Caco-2 (cell line): ENCODE measurements at regions not wholly inside any gene's neighbourhood (a gene's known extent, or its start where the extent isn't known, plus 50 kb on each side); places are given as distances from the start of the nearest gene placed in this dataset.

Source experiments
- BruUV-seq: library from RNA; stranded (reverse); fragments of 400-500 nt; replicated peaks from 2 replicates; lab custom pipeline; 2021; lab: Mats Ljungman, UMichigan
- CTCF ChIA-PET: fragments of 300-600 bp; sonication (Branson Sonifier 250); formaldehyde crosslinking; loops from one replicate; lab custom pipeline; 2022; ENCODE audit warnings: antibody characterized with exemption; lab: Charles Lee
- POLR2A ChIA-PET: fragments of 300-600 bp; sonication (Branson Sonifier 250); formaldehyde crosslinking; loops from one replicate; lab custom pipeline; 2022; ENCODE audit warnings: antibody characterized with exemption; lab: Charles Lee
- DNase-seq, 2 experiments: peaks; one replicate each; pipeline versions ENCODE4 v3.0.0 to v3.0.0-alpha.2; 2020 to 2022
- H3K27me3 ChIP-seq: replicated peaks from 2 replicates; pipeline ENCODE4 v1.6.0; 2011; ENCODE audit warnings: low read length; ENCODE audit not compliant: control insufficient read depth, insufficient read depth
- H3K36me3 ChIP-seq: 2 replicates; pipeline ENCODE4 v1.5.1; 2011; ENCODE audit warnings: low read length; ENCODE audit not compliant: control insufficient read depth, insufficient read depth
- H3K4me1 ChIP-seq: fragments of 250-450 bp; sonication (Bioruptor Pico); 2 replicates; pipeline ENCODE4 v1.5.1; 2020; ENCODE audit warnings: mild to moderate bottlenecking
- H3K4me3 ChIP-seq: 2 replicates; pipeline ENCODE4 v1.5.1; 2011; ENCODE audit warnings: low read depth, mild to moderate bottlenecking, control low read depth, low read length
- H3K9me3 ChIP-seq: fragments of 250-450 bp; sonication (Bioruptor Pico); 2 replicates; pipeline ENCODE4 v1.5.1; 2020; ENCODE audit warnings: mild to moderate bottlenecking, moderate library complexity
- H3K27ac Mint-ChIP-seq: one replicate; pipeline ENCODE4 v1.8.0; 2022; ENCODE audit warnings: mixed read lengths; ENCODE audit not compliant: unreplicated experiment
- H3K27me3 Mint-ChIP-seq: one replicate; pipeline ENCODE4 v1.8.0; 2022; ENCODE audit warnings: mixed read lengths; ENCODE audit not compliant: insufficient read depth, unreplicated experiment
- H3K36me3 Mint-ChIP-seq: one replicate; pipeline ENCODE4 v1.8.0; 2022; ENCODE audit warnings: mild to moderate bottlenecking, mixed read lengths; ENCODE audit not compliant: insufficient read depth, unreplicated experiment
- H3K4me1 Mint-ChIP-seq: one replicate; pipeline ENCODE4 v1.8.0; 2022; ENCODE audit warnings: low read depth, mixed read lengths; ENCODE audit not compliant: unreplicated experiment
- H3K4me3 Mint-ChIP-seq: one replicate; pipeline ENCODE4 v1.8.0; 2022; ENCODE audit warnings: mild to moderate bottlenecking, moderate library complexity, mixed read lengths; ENCODE audit not compliant: unreplicated experiment
- H3K9me3 Mint-ChIP-seq: one replicate; pipeline ENCODE4 v1.8.0; 2022; ENCODE audit warnings: mixed read lengths; ENCODE audit not compliant: unreplicated experiment
- intact Hi-C: fragments of 100-400 bp; cut with micrococcal nuclease; formaldehyde crosslinking; loops from one replicate; pipeline ENCODE4 v1.10.0; 2022; ENCODE audit not compliant: unreplicated experiment
- TF ChIP-seq, protein P1 (sequence below), 2 experiments: fragments of 200-600 bp in 1 of 2; IDR thresholded peaks; 1 replicate in 1 of 2; 2 replicates in 1 of 2; pipeline versions ENCODE4 v1.5.1 to v1.8.0; 2011 to 2022; ENCODE audit warnings: antibody characterized with exemption in 1 of 2, control low read depth in 1 of 2, inconsistent platforms in 1 of 2, low read depth in 1 of 2, low read length in 1 of 2, mild to moderate bottlenecking in 1 of 2, moderate library complexity in 1 of 2; ENCODE audit not compliant: insufficient read depth in 1 of 2, severe bottlenecking in 1 of 2, unreplicated experiment in 1 of 2

DNA sequence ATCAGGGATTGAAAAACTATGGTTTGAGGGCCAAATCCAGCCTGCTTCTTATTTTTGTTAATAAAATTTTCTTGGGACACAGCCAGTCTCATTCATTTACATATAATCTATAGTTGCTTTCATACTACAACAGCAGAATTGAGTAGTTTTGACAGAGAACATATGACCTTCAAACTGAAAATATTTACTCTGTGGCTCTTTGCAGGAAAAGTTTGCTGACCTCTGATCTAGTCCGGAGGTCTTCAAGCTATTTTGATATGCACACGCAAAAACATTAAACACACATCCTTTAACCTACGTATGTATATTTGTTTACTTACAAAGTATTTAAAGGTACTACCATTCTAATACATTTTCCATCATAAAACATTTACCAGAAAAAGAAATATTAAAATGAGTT lies 76.5 kb upstream of the LARGE1 start:
- ChIA-PET POLR2A (no interaction called here), CTCF (no interaction called here)
- Histone ChIP-seq H3K9me3 (peaks cover 11% of the 10 kb centered on the region; the same call in 1 of the 2 replicates), H3K27me3 (no peaks in the 10 kb centered on the region), H3K36me3 (no peaks in the 10 kb centered on the region), H3K4me3 (no peak overlapping the region), H3K4me1 (no peaks in the 10 kb centered on the region)
- TF ChIP-seq, protein P1, sequence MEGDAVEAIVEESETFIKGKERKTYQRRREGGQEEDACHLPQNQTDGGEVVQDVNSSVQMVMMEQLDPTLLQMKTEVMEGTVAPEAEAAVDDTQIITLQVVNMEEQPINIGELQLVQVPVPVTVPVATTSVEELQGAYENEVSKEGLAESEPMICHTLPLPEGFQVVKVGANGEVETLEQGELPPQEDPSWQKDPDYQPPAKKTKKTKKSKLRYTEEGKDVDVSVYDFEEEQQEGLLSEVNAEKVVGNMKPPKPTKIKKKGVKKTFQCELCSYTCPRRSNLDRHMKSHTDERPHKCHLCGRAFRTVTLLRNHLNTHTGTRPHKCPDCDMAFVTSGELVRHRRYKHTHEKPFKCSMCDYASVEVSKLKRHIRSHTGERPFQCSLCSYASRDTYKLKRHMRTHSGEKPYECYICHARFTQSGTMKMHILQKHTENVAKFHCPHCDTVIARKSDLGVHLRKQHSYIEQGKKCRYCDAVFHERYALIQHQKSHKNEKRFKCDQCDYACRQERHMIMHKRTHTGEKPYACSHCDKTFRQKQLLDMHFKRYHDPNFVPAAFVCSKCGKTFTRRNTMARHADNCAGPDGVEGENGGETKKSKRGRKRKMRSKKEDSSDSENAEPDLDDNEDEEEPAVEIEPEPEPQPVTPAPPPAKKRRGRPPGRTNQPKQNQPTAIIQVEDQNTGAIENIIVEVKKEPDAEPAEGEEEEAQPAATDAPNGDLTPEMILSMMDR (IDR thresholded peaks at IDR 0.05; ENCODE audit: insufficient read depth in 1 of 2, low read depth in 1 of 2, low read length in 1 of 2, severe bottlenecking in 1 of 2, unreplicated experiment in 1 of 2): no peak
- no peaks in the 10 kb centered on the region for H3K36me3 Mint-ChIP-seq
- no peaks in the 10 kb centered on the region for H3K4me1 Mint-ChIP-seq
- H3K27me3 Mint-ChIP-seq: no peaks in the 10 kb centered on the region
- intact Hi-C loops: no loop called here
- H3K27ac Mint-ChIP-seq: no peak overlapping the region
- BruUV-seq: no TSS peak
- H3K9me3 Mint-ChIP-seq: peaks cover 21% of the 10 kb centered on the region
- DNase-seq: no peak
- no peak overlapping the region for H3K4me3 Mint-ChIP-seq

DNA sequence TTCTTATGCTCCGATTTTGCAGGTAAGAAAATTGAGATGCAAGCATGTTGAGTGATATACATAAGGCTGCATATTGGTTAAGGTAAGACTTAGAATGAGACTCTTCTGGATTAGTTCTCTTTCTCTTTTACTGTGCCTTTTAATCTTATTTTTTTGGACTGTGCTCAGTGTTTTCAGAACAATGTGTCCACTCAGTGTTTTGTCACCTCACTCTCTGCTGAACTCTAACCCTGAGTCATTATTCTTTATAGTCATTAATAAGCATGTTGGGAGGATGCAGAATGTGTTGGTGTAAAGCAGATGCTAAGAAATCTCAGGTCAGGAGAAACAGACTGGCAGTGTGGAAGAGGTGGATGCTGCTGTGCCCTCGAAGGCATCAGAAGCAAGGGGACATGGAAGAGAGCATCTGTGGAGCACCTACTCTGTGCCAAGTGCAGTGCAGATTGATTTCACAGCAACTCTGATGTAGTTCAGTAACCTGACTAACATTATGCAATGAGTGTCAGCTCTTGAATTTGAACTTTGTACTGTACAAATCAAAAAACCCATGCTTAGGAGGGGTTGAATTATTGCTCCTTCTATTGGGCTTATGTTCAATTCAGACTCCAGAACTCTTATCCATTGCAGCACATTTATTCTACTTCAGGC lies 80.7 kb upstream of the LARGE1 start:
- H3K9me3 ChIP-seq: peaks cover 11% of the 10 kb centered on the region; the same call in 1 of the 2 replicates
- no peak overlapping the region for H3K4me3 Mint-ChIP-seq
- DNase-seq: no peak
- no peaks in the 10 kb centered on the region for H3K36me3 ChIP-seq
- H3K9me3 Mint-ChIP-seq: peaks cover 36% of the 10 kb centered on the region
- no peak overlapping the region for H3K27ac Mint-ChIP-seq
- TF ChIP-seq, protein P1 (IDR thresholded peaks at IDR 0.05; ENCODE audit: insufficient read depth in 1 of 2, low read depth in 1 of 2, low read length in 1 of 2, severe bottlenecking in 1 of 2, unreplicated experiment in 1 of 2): no peak
- ChIA-PET POLR2A (no interaction called here), CTCF (no interaction called here)
- H3K4me1 ChIP-seq: no peaks in the 10 kb centered on the region
- intact Hi-C loops: no loop called here
- H3K4me3 ChIP-seq: no peak overlapping the region
- BruUV-seq: no TSS peak
- H3K27me3 Mint-ChIP-seq: no peaks in the 10 kb centered on the region
- H3K36me3 Mint-ChIP-seq: no peaks in the 10 kb centered on the region
- no peaks in the 10 kb centered on the region for H3K4me1 Mint-ChIP-seq
- no peaks in the 10 kb centered on the region for H3K27me3 ChIP-seq

DNA sequence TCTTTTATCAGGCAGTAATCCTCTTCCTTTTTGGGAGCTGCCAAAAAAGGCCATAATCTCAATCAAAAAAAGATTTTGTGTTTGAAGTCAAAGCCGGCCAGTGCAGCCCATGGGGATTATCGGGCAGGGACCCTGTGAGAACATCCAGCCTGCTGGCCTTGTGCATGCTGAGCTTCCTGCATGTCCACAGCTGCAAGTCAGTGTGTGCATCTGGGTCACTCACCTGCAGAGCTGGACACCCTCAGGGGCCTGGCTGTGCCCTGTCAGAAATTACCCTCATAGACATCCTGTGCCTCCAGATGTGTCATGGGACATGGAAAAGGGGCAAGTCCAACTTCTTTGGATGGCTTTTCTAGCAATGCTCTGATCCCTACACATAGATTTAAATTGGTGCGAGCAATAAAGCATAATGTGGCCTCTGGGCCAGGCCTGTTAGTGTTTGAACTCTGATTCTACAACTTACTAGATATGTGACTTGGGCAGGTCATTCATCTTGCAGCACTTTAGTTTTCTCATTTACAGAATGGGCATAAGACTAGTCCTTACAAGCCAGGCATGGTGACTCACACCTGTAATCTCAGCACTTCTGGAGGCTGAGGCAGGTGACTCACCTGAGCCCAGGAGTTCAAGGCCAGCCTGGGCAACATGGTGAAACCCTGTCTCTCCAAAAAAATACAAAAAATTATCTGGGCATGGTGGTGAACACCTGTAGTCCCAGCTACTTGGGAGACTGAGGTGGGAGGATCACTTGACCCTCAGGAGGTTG lies 81.6 kb upstream of the LARGE1 start:
- Mint-ChIP-seq H3K27me3 (no peaks in the 10 kb centered on the region), H3K4me1 (no peaks in the 10 kb centered on the region), H3K4me3 (no peak overlapping the region), H3K9me3 (peaks cover 36% of the 10 kb centered on the region), H3K27ac (no peak overlapping the region), H3K36me3 (no peaks in the 10 kb centered on the region)
- no TSS peak for BruUV-seq
- Histone ChIP-seq H3K27me3 (no peaks in the 10 kb centered on the region), H3K4me1 (no peaks in the 10 kb centered on the region), H3K9me3 (peaks cover 11% of the 10 kb centered on the region; the same call in 1 of the 2 replicates), H3K4me3 (no peak overlapping the region), H3K36me3 (no peaks in the 10 kb centered on the region)
- intact Hi-C loops: no loop called here
- ChIA-PET CTCF (no interaction called here), POLR2A (no interaction called here)
- DNase-seq: no peak
- TF ChIP-seq, protein P1 (IDR thresholded peaks at IDR 0.05; ENCODE audit: insufficient read depth in 1 of 2, low read depth in 1 of 2, low read length in 1 of 2, severe bottlenecking in 1 of 2, unreplicated experiment in 1 of 2): no peak
